GM06990 (cell line): ENCODE measurements at regions not wholly inside any gene's neighbourhood (a gene's known extent, or its start where the extent isn't known, plus 50 kb on each side); places are given as distances from the start of the nearest gene placed in this dataset.

ENCODE experiments used
- DNase-seq: peaks from one replicate; pipeline ENCODE4 v3.0.0-alpha.2; 2011; ENCODE audit not compliant: insufficient read length; ENCODE audit errors: extremely low read depth
- H3K27me3 ChIP-seq: replicated peaks from 2 replicates; pipeline ENCODE4 v1.6.0; 2011; ENCODE audit warnings: low read length; ENCODE audit not compliant: control insufficient read depth, insufficient read depth
- H3K36me3 ChIP-seq: 2 replicates; pipeline ENCODE4 v1.5.1; 2011; ENCODE audit warnings: low read length; ENCODE audit not compliant: control insufficient read depth, insufficient read depth
- H3K4me3 ChIP-seq: replicated peaks from 2 replicates; pipeline ENCODE4 v1.5.1; 2011; ENCODE audit warnings: low read depth, mild to moderate bottlenecking, control low read depth, low read length
- TF ChIP-seq, protein P1 (sequence below): IDR thresholded peaks from 2 replicates; pipeline ENCODE4 v1.5.1; 2011; ENCODE audit warnings: low read length, control low read depth, mild to moderate bottlenecking, inconsistent platforms; ENCODE audit not compliant: insufficient read depth, poor library complexity, severe bottlenecking

DNA sequence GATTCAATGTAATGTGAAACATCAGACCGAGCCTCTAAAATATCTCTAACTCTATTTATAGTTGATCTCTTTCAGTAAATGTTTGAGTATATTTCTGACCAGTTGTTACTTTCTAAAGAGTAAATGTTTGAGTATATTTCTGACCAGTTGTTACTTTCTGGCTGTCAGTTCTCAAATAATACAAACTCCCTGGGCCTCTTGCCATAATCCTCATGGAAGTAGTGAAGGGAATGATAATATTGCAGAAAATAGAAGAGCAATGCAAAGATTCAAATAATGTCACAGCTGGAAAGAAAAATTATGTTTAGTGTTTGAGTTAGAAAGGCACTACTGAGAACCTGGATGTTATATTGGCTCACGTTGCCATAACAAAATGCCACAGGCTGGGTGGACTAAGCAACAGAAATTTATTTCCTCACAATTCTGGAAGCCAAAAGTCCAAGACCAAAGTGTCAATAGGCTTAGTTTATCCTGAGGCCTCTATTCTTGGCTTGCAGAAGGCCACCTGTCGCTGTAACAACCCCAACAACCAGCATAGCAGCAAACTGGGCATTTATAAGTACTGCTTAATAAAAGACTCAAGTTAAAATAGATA is 470.6 kb upstream of the BCHE start:
- DNase-seq = no peak
- Histone ChIP-seq H3K36me3 (no peaks in the 10 kb centered on the region), H3K4me3 (no peak overlapping the region), H3K27me3 (no peaks in the 10 kb centered on the region)
- TF ChIP-seq, protein P1, sequence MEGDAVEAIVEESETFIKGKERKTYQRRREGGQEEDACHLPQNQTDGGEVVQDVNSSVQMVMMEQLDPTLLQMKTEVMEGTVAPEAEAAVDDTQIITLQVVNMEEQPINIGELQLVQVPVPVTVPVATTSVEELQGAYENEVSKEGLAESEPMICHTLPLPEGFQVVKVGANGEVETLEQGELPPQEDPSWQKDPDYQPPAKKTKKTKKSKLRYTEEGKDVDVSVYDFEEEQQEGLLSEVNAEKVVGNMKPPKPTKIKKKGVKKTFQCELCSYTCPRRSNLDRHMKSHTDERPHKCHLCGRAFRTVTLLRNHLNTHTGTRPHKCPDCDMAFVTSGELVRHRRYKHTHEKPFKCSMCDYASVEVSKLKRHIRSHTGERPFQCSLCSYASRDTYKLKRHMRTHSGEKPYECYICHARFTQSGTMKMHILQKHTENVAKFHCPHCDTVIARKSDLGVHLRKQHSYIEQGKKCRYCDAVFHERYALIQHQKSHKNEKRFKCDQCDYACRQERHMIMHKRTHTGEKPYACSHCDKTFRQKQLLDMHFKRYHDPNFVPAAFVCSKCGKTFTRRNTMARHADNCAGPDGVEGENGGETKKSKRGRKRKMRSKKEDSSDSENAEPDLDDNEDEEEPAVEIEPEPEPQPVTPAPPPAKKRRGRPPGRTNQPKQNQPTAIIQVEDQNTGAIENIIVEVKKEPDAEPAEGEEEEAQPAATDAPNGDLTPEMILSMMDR = no peak

GRCh38 chr3:166304584-166304983 is 467.4 kb upstream of the BCHE start:
- H3K36me3 ChIP-seq = no peaks in the 10 kb centered on the region
- no peaks in the 10 kb centered on the region for H3K27me3 ChIP-seq
- DNase-seq = no peak
- TF ChIP-seq, protein P1 = no peak
- H3K4me3 ChIP-seq = no peak overlapping the region

- H3K4me3 ChIP-seq = no peak overlapping the region
- no peaks in the 10 kb centered on the region for H3K36me3 ChIP-seq
- no peaks in the 10 kb centered on the region for H3K27me3 ChIP-seq
- TF ChIP-seq, protein P1 = no peak
- DNase-seq = no peak
These were observed 466.5 kb upstream of the BCHE start for GRCh38 chr3:166303681-166304080.

- H3K27me3 ChIP-seq = no peaks in the 10 kb centered on the region
These were observed 465.1 kb upstream of the BCHE start for GRCh38 chr3:166302331-166302730.

GRCh38 chr3:166296179-166296783 is 459.1 kb upstream of the BCHE start:
- no peaks in the 10 kb centered on the region for H3K27me3 ChIP-seq
- no peak for DNase-seq
- H3K36me3 ChIP-seq = no peaks in the 10 kb centered on the region
- H3K4me3 ChIP-seq = no peak overlapping the region
- TF ChIP-seq, protein P1 = no peak

More at GRCh38 chr3:166302331-166302730, 465.1 kb upstream of the BCHE start:
- no peak overlapping the region for H3K4me3 ChIP-seq
- no peak for DNase-seq
- H3K36me3 ChIP-seq = no peaks in the 10 kb centered on the region
- TF ChIP-seq, protein P1 = no peak
